Prostate gland (tissue), 2 donors: ENCODE measurements at regions not wholly inside any gene's neighbourhood (a gene's known extent, or its start where the extent isn't known, plus 50 kb on each side); places are given as distances from the start of the nearest gene placed in this dataset.

Experiments
- CTCF ChIP-seq, 4 experiments: fragments of 200-600 bp in 2 of 4; fragments of 450-650 bp in 2 of 4; sonication (generic) in 2 of 4; IDR thresholded peaks; 1 replicate in 3 of 4; 2 replicates in 1 of 4; pipeline ENCODE4 v1.5.1; 2016 to 2019; ENCODE audit warnings: antibody characterized with exemption in 4 of 4, mild to moderate bottlenecking in 2 of 4, moderate library complexity in 2 of 4
- POLR2A ChIP-seq: fragments of 450-650 bp; IDR thresholded peaks from one replicate; pipeline ENCODE4 v1.6.1; 2016; ENCODE audit warnings: antibody characterized with exemption, mild to moderate bottlenecking
- POLR2AphosphoS5 ChIP-seq: sonication (generic); formaldehyde crosslinking; IDR thresholded peaks from one replicate; pipeline ENCODE4 v1.6.1; 2017; ENCODE audit warnings: antibody characterized with exemption

GRCh38 chrX:13499736-13500135 lies 69.7 kb upstream of the EGFL6 start:
- TF ChIP-seq CTCF (IDR thresholded peaks at IDR 0.05) = no peak
- no peak for TF ChIP-seq POLR2A
- no peak for TF ChIP-seq POLR2AphosphoS5
